Endothelial cell of umbilical vein (primary cell): ENCODE measurements at regions not wholly inside any gene's neighbourhood (a gene's known extent, or its start where the extent isn't known, plus 50 kb on each side); places are given as distances from the start of the nearest gene placed in this dataset.

ENCODE experiments used
- BruUV-seq: library from RNA; stranded (reverse); fragments of 400-500 nt; replicated peaks from 2 replicates; lab custom pipeline; 2021; lab: Mats Ljungman, UMichigan
- CTCF ChIA-PET: fragments of 300-600, 350-600 bp; sonication (Branson Sonifier 250); formaldehyde crosslinking; loops from one replicate; lab custom pipeline; 2021; ENCODE audit warnings: antibody characterized with exemption, inconsistent platforms; lab: Charles Lee
- POLR2A ChIA-PET: fragments of 300-600, 350-600 bp; sonication (Branson Sonifier 250); formaldehyde crosslinking; loops from one replicate; lab custom pipeline; 2021; ENCODE audit warnings: antibody characterized with exemption, inconsistent platforms; lab: Charles Lee
- DNase-seq: peaks from one replicate; pipeline ENCODE4 v3.0.0-alpha.2; 2011; ENCODE audit warnings: low read depth, low spot score
- FAIRE-seq: peaks from 2 replicates; lab custom pipeline; 2011; peaks lifted over from hg19 to GRCh38; lab: Jason Lieb, UNC
- H2AFZ ChIP-seq: 2 replicates; pipeline ENCODE4 v1.6.0; 2012; ENCODE audit warnings: low read depth, low read length, control low read depth, inconsistent platforms
- H3K27ac ChIP-seq: 2 replicates; pipeline ENCODE4 v1.5.1; 2011; ENCODE audit warnings: low read depth, mild to moderate bottlenecking, control low read depth, low read length, moderate library complexity; ENCODE audit not compliant: insufficient read depth
- H3K27me3 ChIP-seq, 2 experiments: 2 replicates each; pipeline versions ENCODE4 v1.6.0 to v1.6.1; 2011; ENCODE audit warnings: low read length in 2 of 2, mixed read lengths in 1 of 2; ENCODE audit not compliant: control insufficient read depth in 2 of 2, insufficient read depth in 2 of 2
- H3K36me3 ChIP-seq, 2 experiments: 2 replicates in 1 of 2; 3 replicates in 1 of 2; pipeline ENCODE4 v1.5.1; 2011; ENCODE audit warnings: low read length in 2 of 2, mild to moderate bottlenecking in 1 of 2, moderate library complexity in 1 of 2; ENCODE audit not compliant: control insufficient read depth in 2 of 2, insufficient read depth in 2 of 2; ENCODE audit errors: extremely low read depth in 1 of 2
- H3K4me1 ChIP-seq: 3 replicates; pipeline ENCODE4 v1.5.1; 2011; ENCODE audit warnings: mild to moderate bottlenecking, low read length; ENCODE audit not compliant: control insufficient read depth, insufficient read depth; ENCODE audit errors: extremely low read depth
- H3K4me2 ChIP-seq: 2 replicates; pipeline ENCODE4 v1.6.1; 2011; ENCODE audit warnings: low read length, control low read depth, mixed read lengths; ENCODE audit not compliant: insufficient read depth
- H3K4me3 ChIP-seq, 3 experiments: fragments of 200-600 bp in 1 of 3; sonication (generic), shearing (Covaris generic) in 1 of 3; replicated peaks in 1 of 3; 2 replicates each; pipeline ENCODE4 v1.5.1; 2011 to 2016; ENCODE audit warnings: control low read depth in 3 of 3, low read length in 3 of 3, mild to moderate bottlenecking in 2 of 3, inconsistent platforms in 1 of 3, low read depth in 1 of 3, moderate library complexity in 1 of 3; ENCODE audit not compliant: insufficient read depth in 1 of 3
- H3K79me2 ChIP-seq: 2 replicates; pipeline ENCODE4 v1.6.0; 2012; ENCODE audit warnings: low read length, inconsistent platforms; ENCODE audit not compliant: control insufficient read depth, insufficient read depth
- H3K9ac ChIP-seq: replicated peaks from 2 replicates; pipeline ENCODE3; 2011; ENCODE audit warnings: low read length, control low read depth; ENCODE audit not compliant: insufficient read depth; ENCODE audit errors: extremely low read depth
- H3K9me1 ChIP-seq: replicated peaks from 3 replicates; pipeline ENCODE4 v1.6.0; 2011; ENCODE audit warnings: mild to moderate bottlenecking, low read length; ENCODE audit not compliant: control insufficient read depth, insufficient read depth; ENCODE audit errors: extremely low read depth
- H3K9me3 ChIP-seq: replicated peaks from 2 replicates; pipeline ENCODE4 v1.5.1; 2012; ENCODE audit warnings: low read length, inconsistent platforms; ENCODE audit not compliant: control insufficient read depth, insufficient read depth
- H4K20me1 ChIP-seq: replicated peaks from 2 replicates; pipeline ENCODE3; 2011; ENCODE audit warnings: mild to moderate bottlenecking, low read length; ENCODE audit not compliant: control insufficient read depth, insufficient read depth; ENCODE audit errors: extremely low read depth
- EZH2 ChIP-seq: IDR thresholded peaks from 2 replicates; pipeline ENCODE4 v1.6.1; 2012; ENCODE audit warnings: borderline replicate concordance, low read depth, mild to moderate bottlenecking, moderate library complexity, low read length, inconsistent platforms; ENCODE audit not compliant: severe bottlenecking
- FOS ChIP-seq: IDR thresholded peaks from 2 replicates; pipeline ENCODE4 v1.6.1; 2011; ENCODE audit warnings: mild to moderate bottlenecking, low read length, moderate library complexity, borderline replicate concordance; ENCODE audit not compliant: insufficient read depth
- GATA2 ChIP-seq: IDR thresholded peaks from 2 replicates; pipeline ENCODE4 v1.7.0; 2011; ENCODE audit warnings: low read depth, mild to moderate bottlenecking, moderate library complexity, mixed read lengths, low read length; ENCODE audit not compliant: insufficient read length, insufficient read depth
- JUN ChIP-seq: IDR thresholded peaks from 2 replicates; pipeline ENCODE4 v1.6.1; 2011; ENCODE audit warnings: borderline replicate concordance, low read depth; ENCODE audit not compliant: insufficient read length, insufficient read depth
- MAX ChIP-seq: IDR thresholded peaks from 2 replicates; pipeline ENCODE4 v1.6.1; 2011; ENCODE audit not compliant: insufficient read depth, insufficient read length
- MYC ChIP-seq: IDR thresholded peaks from one replicate; pipeline ENCODE4 v1.6.1; 2011; ENCODE audit warnings: mild to moderate bottlenecking, low read depth, low read length
- POLR2A ChIP-seq: IDR thresholded peaks from 2 replicates; pipeline ENCODE4 v1.6.1; 2012; ENCODE audit warnings: low read depth, mild to moderate bottlenecking, control low read depth, low read length
- POLR2AphosphoS5 ChIP-seq: IDR thresholded peaks from 2 replicates; pipeline ENCODE4 v1.6.1; 2012; ENCODE audit warnings: low read depth, mild to moderate bottlenecking, control low read depth, low read length, moderate library complexity; ENCODE audit not compliant: insufficient read depth
- dilution Hi-C: fragments of 300-500 bp; cut with MboI; formaldehyde crosslinking; loops from one replicate; pipeline ENCODE4 v1.15.0; 2019; ENCODE audit warnings: low sequenced_read_pairs; ENCODE audit not compliant: extremely low pct_ligation_motif_present
- intact Hi-C: fragments of 100-400 bp; cut with micrococcal nuclease; formaldehyde crosslinking; loops from one replicate; pipeline ENCODE4 v1.10.0; 2022
- TF ChIP-seq, protein P1 (sequence below), 2 donors: IDR thresholded peaks; 1 replicate in 1 of 2; 2 replicates in 1 of 2; pipeline ENCODE4 v1.5.1; 2011; ENCODE audit warnings: low read length in 2 of 2, mild to moderate bottlenecking in 2 of 2, moderate library complexity in 2 of 2, control low read depth in 1 of 2, inconsistent platforms in 1 of 2, low read depth in 1 of 2; ENCODE audit not compliant: insufficient read depth in 1 of 2; ENCODE audit errors: extremely low read depth in 1 of 2

- Histone ChIP-seq H3K9ac (no peak overlapping the region), H3K9me1 (no peaks in the 10 kb centered on the region), H4K20me1 (no peaks in the 10 kb centered on the region), H3K9me3 (no peaks in the 10 kb centered on the region), H3K27ac (no peak overlapping the region), H3K4me3 (no peak overlapping the region), H2AFZ (no peak overlapping the region), H3K4me2 (no peak overlapping the region), H3K36me3 (no peaks in the 10 kb centered on the region), H3K4me1 (no peaks in the 10 kb centered on the region), H3K27me3 (no peaks in the 10 kb centered on the region), H3K79me2 (no peaks in the 10 kb centered on the region)
- DNase-seq = no peak
- POLR2A ChIA-PET = no interaction called here
- TF ChIP-seq POLR2AphosphoS5 (no peak), JUN (no peak), MYC (no peak), GATA2 (no peak)
- CTCF ChIA-PET = no interaction called here
- FAIRE-seq = no peak
- no TSS peak for BruUV-seq
- dilution Hi-C loops = no loop called here
- intact Hi-C loops = no loop called here
Observed at GRCh38 chr5:16326137-16326536, 139.5 kb downstream of the ZNF622 start.

DNA sequence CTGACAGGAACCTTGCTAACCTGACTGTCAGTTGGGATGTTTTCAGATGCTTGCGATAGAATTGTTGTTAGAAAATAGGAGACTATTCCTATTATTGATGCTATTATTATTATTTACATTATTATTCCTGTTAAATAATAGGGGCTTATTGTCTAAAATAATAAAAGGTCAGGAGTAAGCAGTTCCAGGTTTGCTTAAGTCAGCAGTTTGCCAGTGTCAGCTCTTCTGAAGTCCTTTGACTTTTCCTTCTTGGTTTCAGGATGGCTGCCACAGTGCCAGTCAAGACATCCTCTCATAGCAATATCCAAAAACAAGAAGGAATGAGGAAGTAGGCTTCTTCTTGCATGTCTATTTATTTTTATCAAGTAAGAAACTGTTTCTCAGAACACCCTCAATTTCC lies 141.7 kb upstream of the MARCHF11 start:
- H3K4me3 ChIP-seq = no peak overlapping the region
- intact Hi-C loops (no loop called here), dilution Hi-C loops (no loop called here)
- H3K27ac ChIP-seq = no peak overlapping the region
- no TSS peak for BruUV-seq
- no peaks in the 10 kb centered on the region for H3K9me3 ChIP-seq
- H3K36me3 ChIP-seq = no peaks in the 10 kb centered on the region
- TF ChIP-seq, protein P1, sequence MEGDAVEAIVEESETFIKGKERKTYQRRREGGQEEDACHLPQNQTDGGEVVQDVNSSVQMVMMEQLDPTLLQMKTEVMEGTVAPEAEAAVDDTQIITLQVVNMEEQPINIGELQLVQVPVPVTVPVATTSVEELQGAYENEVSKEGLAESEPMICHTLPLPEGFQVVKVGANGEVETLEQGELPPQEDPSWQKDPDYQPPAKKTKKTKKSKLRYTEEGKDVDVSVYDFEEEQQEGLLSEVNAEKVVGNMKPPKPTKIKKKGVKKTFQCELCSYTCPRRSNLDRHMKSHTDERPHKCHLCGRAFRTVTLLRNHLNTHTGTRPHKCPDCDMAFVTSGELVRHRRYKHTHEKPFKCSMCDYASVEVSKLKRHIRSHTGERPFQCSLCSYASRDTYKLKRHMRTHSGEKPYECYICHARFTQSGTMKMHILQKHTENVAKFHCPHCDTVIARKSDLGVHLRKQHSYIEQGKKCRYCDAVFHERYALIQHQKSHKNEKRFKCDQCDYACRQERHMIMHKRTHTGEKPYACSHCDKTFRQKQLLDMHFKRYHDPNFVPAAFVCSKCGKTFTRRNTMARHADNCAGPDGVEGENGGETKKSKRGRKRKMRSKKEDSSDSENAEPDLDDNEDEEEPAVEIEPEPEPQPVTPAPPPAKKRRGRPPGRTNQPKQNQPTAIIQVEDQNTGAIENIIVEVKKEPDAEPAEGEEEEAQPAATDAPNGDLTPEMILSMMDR (IDR thresholded peaks at IDR 0.05; ENCODE audit: extremely low read depth in 1 of 2, insufficient read depth in 1 of 2, low read depth in 1 of 2, low read length in 2 of 2) = no peak
- TF ChIP-seq EZH2 = no peak
- TF ChIP-seq JUN = no peak
- TF ChIP-seq MAX = no peak
- TF ChIP-seq GATA2 = no peak
- TF ChIP-seq FOS = no peak
- TF ChIP-seq POLR2A = no peak
- TF ChIP-seq POLR2AphosphoS5 = no peak
- TF ChIP-seq MYC = no peak
- H2AFZ ChIP-seq = no peak overlapping the region
- H3K27me3 ChIP-seq = no peaks in the 10 kb centered on the region
- no peaks in the 10 kb centered on the region for H3K79me2 ChIP-seq
- DNase-seq = no peak
- no peaks in the 10 kb centered on the region for H3K4me1 ChIP-seq
- H4K20me1 ChIP-seq = no peaks in the 10 kb centered on the region
- no peak for FAIRE-seq
- no peak overlapping the region for H3K4me2 ChIP-seq
- no peak overlapping the region for H3K9ac ChIP-seq
- POLR2A ChIA-PET = no interaction called here
- CTCF ChIA-PET = no interaction called here
- H3K9me1 ChIP-seq = no peaks in the 10 kb centered on the region
